Uterus (tissue), 3 donors: ENCODE measurements at regions not wholly inside any gene's neighbourhood (a gene's known extent, or its start where the extent isn't known, plus 50 kb on each side); places are given as distances from the start of the nearest gene placed in this dataset.

ENCODE experiments used
- DNase-seq, 2 donors: peaks; one replicate each; pipeline ENCODE4 v3.0.0-alpha.2; 2019 to 2020
- H3K27ac ChIP-seq, 2 donors: fragments of 200-600 bp; sonication (generic); 1 replicate in 1 of 2; 2 replicates in 1 of 2; pipeline ENCODE4 v1.5.1; 2016 to 2018
- H3K27me3 ChIP-seq, 2 donors: fragments of 200-600 bp; sonication (generic); one replicate each; pipeline ENCODE4 v1.5.1; 2018 to 2019; ENCODE audit warnings: control low read depth in 1 of 2
- H3K36me3 ChIP-seq, 2 donors: fragments of 200-600 bp; sonication (generic); one replicate each; pipeline ENCODE4 v1.5.1; 2019; ENCODE audit warnings: control low read depth in 1 of 2
- H3K4me1 ChIP-seq, 2 donors: fragments of 200-600 bp; sonication (generic); one replicate each; pipeline ENCODE4 v1.5.1; 2018 to 2019; ENCODE audit warnings: control low read depth in 1 of 2
- H3K4me3 ChIP-seq, 2 donors: fragments of 200-600 bp; sonication (generic); 1 replicate in 1 of 2; 2 replicates in 1 of 2; pipeline ENCODE4 v1.5.1; 2018 to 2019; ENCODE audit warnings: mild to moderate bottlenecking in 1 of 2
- H3K9me3 ChIP-seq, 2 donors: fragments of 200-600 bp; sonication (generic); one replicate each; pipeline ENCODE4 v1.5.1; 2019; ENCODE audit warnings: control low read depth in 1 of 2
- CTCF ChIP-seq, 4 experiments: fragments of 200-600 bp in 2 of 4; fragments of 450-650 bp in 2 of 4; sonication (generic) in 2 of 4; IDR thresholded peaks; one replicate each; pipeline ENCODE4 v1.5.1; 2016 to 2019; ENCODE audit warnings: antibody characterized with exemption in 4 of 4, mild to moderate bottlenecking in 2 of 4, moderate library complexity in 1 of 4
- POLR2A ChIP-seq, 2 donors: fragments of 450-650 bp; IDR thresholded peaks; one replicate each; pipeline ENCODE4 v1.6.1; 2016; ENCODE audit warnings: antibody characterized with exemption in 2 of 2, mild to moderate bottlenecking in 1 of 2, moderate library complexity in 1 of 2
- intact Hi-C: fragments of 100-400 bp; cut with DNase I; formaldehyde crosslinking; loops from one replicate; pipeline ENCODE4 v1.15.1; 2023; ENCODE audit warnings: low total_unique reads
- donor health status: DM: yes; HTN: yes; CAD: no.

GRCh38 chr17:33908363-33909064 lies 346.6 kb upstream of the CCL2 start:
- Histone ChIP-seq H3K4me1 (no peaks in the 10 kb centered on the region), H3K27ac (no peak overlapping the region), H3K36me3 (no peaks in the 10 kb centered on the region), H3K27me3 (no peaks in the 10 kb centered on the region), H3K4me3 (no peak overlapping the region), H3K9me3 (no peaks in the 10 kb centered on the region)
- DNase-seq = no peak
- intact Hi-C loops = no loop called here
- TF ChIP-seq POLR2A (IDR thresholded peaks at IDR 0.05) = no peak
- no peak for TF ChIP-seq CTCF (IDR thresholded peaks at IDR 0.05)

GRCh38 chr17:33910200-33910857 lies 344.8 kb upstream of the CCL2 start:
- no peak overlapping the region for H3K4me3 ChIP-seq
- H3K36me3 ChIP-seq = no peaks in the 10 kb centered on the region
- H3K27me3 ChIP-seq = no peaks in the 10 kb centered on the region
- no peak for TF ChIP-seq POLR2A (IDR thresholded peaks at IDR 0.05)
- no peak for TF ChIP-seq CTCF (IDR thresholded peaks at IDR 0.05)
- no peaks in the 10 kb centered on the region for H3K4me1 ChIP-seq
- H3K9me3 ChIP-seq = no peaks in the 10 kb centered on the region
- no peak overlapping the region for H3K27ac ChIP-seq
- DNase-seq = no peak
- intact Hi-C loops = no loop called here

DNA sequence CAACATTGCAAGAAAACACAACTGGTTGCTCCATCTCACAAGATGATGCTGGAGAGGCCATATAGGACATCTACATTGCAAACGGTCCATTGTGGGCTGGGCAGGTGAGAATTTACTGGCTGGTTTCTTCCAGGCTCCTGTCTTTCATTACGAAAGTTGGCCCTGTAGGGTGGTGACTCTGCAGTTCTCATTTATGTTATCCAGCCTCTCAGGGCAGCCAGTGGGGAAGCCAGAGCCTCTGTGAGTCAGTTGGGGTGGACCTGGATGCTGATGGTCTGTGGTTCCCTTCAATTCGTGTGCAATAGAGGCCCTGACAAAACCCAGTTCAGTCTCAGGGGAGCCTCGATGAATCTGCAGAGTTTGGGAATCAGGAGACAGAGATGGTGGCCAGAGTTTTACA lies 341.0 kb upstream of the CCL2 start:
- no peak for DNase-seq
- intact Hi-C loops = no loop called here
- H3K4me3 ChIP-seq = no peak overlapping the region
- H3K27ac ChIP-seq = no peak overlapping the region
- no peaks in the 10 kb centered on the region for H3K27me3 ChIP-seq
- no peaks in the 10 kb centered on the region for H3K36me3 ChIP-seq
- H3K9me3 ChIP-seq = no peaks in the 10 kb centered on the region
- TF ChIP-seq POLR2A (IDR thresholded peaks at IDR 0.05) (no peak), CTCF (IDR thresholded peaks at IDR 0.05) (no peak)
- H3K4me1 ChIP-seq = no peaks in the 10 kb centered on the region

GRCh38 chr17:33922971-33923370 lies 332.1 kb upstream of the CCL2 start:
- Histone ChIP-seq H3K27me3 (no peaks in the 10 kb centered on the region), H3K27ac (no peak overlapping the region), H3K4me3 (no peak overlapping the region), H3K36me3 (no peaks in the 10 kb centered on the region), H3K4me1 (no peaks in the 10 kb centered on the region), H3K9me3 (no peaks in the 10 kb centered on the region)
- TF ChIP-seq CTCF (IDR thresholded peaks at IDR 0.05) = no peak
- no peak for TF ChIP-seq POLR2A (IDR thresholded peaks at IDR 0.05)
- intact Hi-C loops = no loop called here
- DNase-seq = no peak

DNA sequence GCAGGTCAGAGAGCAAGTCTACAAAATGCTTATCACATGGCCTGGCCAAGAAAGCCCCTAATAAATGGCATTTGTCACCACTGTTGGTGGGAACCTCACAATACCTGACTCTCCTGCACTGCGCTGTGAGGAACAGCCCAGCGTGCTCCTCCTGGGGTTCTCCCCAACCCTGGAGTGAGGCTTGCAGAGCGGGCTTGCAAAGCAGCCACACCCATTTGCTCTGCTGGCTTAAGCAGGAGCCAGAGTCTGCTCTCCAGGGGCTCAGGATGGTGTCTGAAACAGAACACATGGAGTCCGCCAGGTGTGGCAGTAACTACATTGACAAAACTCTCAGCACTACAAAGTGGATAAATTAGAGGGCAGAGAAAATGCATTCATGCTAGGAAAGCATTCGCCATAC lies 331.0 kb upstream of the CCL2 start:
- H3K4me1 ChIP-seq = no peaks in the 10 kb centered on the region
- H3K36me3 ChIP-seq = no peaks in the 10 kb centered on the region
- H3K27me3 ChIP-seq = no peaks in the 10 kb centered on the region
- H3K9me3 ChIP-seq = no peaks in the 10 kb centered on the region
- no peak overlapping the region for H3K4me3 ChIP-seq
- no peak for DNase-seq
- intact Hi-C loops = no loop called here
- no peak overlapping the region for H3K27ac ChIP-seq
- TF ChIP-seq POLR2A (IDR thresholded peaks at IDR 0.05) (no peak), CTCF (IDR thresholded peaks at IDR 0.05) (no peak)
